ACHN (cell line): ENCODE measurements at regions not wholly inside any gene's neighbourhood (a gene's known extent, or its start where the extent isn't known, plus 50 kb on each side); places are given as distances from the start of the nearest gene placed in this dataset.
"Not testable (repeated sequence)": the region's sequence is repeated elsewhere in the genome, so short reads cannot be mapped to it uniquely, and the experiment has no call there.

Experiments
- DNase-seq: peaks from one replicate; pipeline ENCODE4 v3.0.0-alpha.2; 2015
- in situ Hi-C: cut with HindIII; loops from 2 replicates; pipeline ENCODE4 v1.10.0; 2017; ENCODE audit warnings: low sequenced_read_pairs, low pct_ligation_motif_present, low pct_unique_long_range_greater_than_20kb

DNA sequence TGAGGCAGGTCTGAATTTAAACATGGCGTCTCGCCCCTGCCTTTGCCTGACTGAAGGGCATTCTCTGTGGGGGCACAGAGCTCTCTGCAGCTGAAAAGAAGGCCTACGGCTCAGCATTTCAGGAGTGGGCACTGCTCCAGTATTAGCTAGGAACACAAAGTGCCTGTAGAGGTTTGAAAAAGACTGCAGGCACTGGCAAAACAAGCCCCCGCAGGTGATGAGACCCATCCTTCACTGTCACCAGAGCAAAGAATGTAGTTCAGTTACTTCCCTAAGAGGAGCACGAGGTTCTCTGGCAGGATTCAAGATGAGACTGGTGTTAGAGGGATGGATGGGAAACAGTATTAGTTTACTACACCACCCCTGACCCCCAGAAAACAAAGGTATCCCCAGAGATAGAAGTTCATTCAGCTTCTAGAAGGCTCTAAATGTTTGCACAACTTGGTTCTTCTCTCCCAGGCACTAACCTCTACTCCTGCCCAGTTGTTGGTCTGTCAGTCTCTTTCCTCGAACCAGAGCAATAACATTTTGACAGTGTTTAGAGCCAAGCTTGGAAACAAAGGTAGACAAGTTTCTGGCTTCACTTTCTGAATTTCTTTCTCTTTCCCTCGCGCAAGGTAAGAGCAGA is 101.9 kb upstream of the KCNE2 start:
- no peak for DNase-seq
- in situ Hi-C loops, result no loop called here

DNA sequence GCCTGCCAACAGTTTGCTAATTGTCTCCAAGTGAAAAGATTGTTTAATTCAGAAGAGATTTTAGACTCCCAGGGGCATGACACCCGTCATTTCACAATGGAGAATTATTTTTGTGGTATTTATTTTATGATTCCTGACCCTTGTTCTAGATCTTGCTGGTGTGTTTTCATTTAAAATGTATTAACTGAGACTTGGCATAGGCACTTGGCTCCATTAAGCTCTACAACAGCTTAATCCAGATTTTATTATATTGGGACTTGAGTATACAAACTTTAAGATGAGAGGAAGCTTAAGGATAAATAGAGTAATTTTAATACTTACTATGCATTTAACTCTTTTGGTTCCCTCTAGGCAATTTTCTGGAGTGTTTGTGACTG is 101.3 kb upstream of the KCNE2 start:
- in situ Hi-C loops, result no loop called here
- DNase-seq, result no peak

DNA sequence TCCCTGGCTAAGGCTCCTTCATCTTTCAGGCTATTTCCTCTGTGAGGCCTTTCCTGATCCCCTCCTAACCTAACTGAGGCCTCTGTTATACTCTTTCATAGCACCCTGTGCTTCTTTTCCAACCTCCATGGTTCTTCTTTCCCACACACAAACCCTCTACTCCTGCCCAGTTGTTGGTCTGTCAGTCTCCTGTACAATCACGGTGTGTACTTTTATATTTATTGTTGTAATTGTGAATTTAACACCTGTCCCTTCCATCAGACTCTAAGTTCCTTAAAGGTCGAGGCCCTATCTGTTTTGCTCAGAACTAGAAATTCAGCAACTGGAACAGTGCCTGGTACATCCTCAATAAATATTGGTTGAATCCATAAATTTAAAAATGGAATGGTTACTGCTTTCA is 100.2 kb upstream of the KCNE2 start:
- DNase-seq, result no peak
- in situ Hi-C loops, result no loop called here

DNA sequence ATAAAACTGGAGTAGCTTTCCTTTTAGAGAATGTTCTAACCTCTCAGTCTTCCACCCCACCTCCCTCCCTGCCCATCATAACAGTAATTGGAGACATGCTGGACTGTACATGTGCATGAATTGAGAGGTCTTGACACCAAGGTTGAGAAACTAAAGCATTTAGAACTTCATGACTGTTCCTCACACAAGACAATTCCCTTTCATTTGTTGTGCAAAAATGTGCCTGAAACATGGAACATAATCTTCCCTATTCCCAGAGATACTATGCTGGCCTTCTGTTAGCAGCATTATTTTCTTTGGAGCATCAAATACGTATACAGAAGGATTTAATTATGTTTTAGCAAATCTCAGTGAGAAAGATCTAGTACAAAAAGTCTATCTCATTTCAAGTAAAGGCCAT is 97.5 kb upstream of the KCNE2 start:
- in situ Hi-C loops, result no loop called here
- no peak for DNase-seq

DNA sequence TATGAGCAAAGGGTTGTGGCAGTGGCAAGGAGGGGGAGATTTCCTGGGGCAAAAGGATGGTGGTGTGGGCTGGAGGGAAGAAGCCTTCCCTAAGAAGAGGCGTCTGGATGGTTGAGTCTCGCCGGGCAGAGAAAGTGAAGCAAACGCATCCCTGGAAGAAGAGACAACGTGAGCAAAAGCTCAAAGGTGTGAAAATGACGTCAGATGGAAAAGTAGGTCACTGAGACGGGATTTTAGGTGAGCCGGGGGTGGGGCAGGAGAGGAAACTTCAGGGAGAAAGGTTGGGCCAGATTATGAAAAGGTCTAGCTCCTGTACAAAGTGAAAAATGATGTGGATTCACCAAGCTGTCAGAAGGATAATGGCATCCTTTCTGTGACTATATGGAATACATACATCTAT is 95.3 kb upstream of the KCNE2 start:
- no peak for DNase-seq
- in situ Hi-C loops, result no loop called here

DNA sequence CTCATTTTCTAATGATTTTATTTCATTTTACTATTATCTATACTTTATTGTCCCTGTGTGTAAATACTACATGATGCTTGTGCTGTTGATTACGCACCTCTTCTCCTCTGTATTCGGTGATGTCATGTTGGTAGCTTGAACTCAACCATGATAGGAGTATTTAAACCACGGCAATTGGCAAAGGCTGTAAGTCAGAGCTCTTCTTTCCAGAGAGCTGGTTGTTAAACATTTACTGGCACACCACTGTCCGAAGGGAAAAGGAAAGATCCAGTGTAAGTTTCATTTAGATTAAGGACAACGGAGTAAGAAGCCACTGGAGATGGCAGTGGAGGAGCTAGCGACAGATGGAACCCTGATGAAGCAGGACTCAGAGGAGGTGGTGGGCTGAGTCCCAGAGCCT is 93.4 kb upstream of the KCNE2 start:
- in situ Hi-C loops, result no loop called here
- peak; percentile 2 for DNase-seq

DNA sequence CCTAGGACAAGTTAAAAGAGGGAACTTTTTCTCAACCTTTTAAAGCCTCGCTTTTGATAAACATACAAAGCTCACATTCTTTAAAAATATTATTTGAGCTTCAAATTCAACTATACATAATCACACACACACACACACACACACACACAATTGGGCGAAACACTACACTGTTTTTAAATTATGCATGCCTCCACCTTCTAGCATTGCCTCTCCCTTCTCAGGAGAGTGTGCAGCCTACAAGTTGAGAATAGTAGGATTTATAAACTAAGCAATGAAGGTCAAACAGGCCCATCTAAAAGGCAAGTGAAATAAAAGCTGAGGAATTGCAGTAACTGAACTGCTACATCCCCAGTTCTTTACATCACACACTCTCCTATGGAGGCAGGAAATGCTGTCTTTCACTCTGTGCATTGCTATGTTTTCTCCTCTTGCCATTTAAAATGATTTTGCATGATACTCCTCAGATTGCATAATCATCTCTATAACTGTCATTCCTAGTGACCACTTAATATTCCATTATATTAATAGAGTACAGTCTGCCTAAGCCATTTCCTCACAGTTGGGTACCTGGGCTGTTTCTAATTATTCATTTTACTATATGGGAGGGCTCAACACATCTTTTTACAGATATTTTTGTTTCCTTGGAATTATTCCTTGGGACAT is 92.5 kb upstream of the KCNE2 start:
- in situ Hi-C loops, result no loop called here

DNA sequence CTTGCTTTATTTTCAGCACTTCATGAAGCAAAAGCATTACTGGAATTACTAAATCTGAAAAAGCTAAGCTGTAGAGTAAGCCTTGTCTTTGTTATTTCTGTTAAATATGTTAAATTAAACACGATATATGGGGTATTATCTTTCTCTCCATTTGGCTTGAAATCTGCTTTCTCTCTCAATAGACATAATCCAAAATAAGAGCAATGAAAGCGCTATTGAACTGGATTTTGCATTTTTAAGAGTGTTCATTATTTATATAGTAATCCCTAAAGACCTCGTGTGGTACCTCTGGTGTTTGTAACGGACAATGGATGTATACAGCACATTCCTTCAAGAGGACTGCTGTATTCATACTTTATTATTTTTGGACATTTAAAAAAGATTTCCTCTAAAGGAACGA is 91.5 kb upstream of the KCNE2 start:
- DNase-seq, result no peak
- in situ Hi-C loops, result no loop called here

More for the DNA sequence above, 92.5 kb upstream of the KCNE2 start:
- no peak for DNase-seq

DNA sequence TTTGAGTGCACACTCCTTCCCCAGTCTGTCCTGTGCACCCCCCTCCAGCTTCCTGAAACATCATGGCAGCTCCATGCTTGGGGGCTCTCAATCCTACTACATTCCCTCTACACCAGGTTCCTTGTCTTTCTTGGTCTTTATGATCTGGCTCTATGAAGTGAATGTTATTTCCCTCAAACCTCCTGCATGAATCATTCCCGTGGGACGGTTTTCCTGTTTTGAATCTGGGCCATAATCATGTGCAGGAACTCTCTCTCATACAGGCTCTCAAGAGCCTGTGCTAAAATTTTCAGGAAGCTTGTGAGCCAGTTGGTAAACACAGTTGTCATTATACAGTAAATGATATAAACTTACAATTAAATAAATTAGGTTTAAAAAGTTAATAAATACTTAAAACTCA is 89.8 kb upstream of the KCNE2 start:
- in situ Hi-C loops, result no loop called here
- DNase-seq, result no peak

DNA sequence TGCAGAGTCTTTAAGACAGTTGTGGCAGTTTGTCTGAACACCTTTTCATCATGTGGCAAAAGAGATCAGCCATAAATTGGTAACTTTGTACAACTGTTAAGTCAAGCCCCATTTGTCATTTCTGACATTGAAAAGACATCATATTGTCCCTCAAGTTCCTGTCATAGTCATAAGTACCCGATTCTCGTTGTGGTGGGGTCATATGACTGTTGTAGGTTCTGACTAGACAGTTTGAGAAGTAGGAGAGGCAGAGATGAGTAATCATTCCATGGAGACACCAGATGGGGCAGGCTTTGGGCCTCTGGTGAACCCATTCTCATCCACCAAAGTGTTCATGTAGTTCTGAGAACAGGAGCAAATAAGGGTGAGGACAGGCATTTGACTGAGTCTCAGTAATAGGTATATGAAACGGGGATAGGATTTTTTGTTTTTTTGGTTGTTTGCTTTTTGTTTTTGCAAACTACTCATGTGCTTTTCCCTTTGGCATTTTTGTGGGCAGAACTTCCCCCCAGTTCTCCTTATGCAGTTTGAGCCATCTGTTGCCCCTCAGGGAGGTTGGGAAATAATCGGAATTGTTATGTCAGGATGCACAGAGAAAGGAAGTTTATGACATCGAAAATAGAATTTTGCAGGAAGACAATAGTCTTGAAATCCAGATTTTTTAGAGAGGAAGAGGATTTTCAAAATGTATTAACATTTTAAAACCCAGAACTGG is 86.9 kb upstream of the KCNE2 start:
- DNase-seq, result no peak
- in situ Hi-C loops, result no loop called here

DNA sequence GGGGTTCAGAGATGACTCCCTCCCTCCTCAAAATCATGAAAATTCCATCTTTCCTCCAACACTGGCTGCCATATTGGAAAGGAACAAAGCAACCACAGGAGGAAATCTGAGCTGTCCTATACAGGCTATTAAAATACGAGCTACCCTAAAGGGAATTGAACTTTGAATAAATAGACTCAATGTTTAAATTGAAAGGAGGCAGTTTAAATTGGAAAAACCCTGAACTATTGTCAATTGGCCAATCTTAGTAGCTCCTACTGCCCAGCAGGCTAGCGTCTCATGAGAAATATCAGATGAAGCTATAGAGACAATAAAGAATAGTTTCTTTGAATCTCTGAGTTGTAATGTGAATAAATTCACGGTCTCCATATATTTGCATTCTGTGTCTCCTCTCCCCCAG is 85.4 kb upstream of the KCNE2 start:
- in situ Hi-C loops, result no loop called here
- DNase-seq, result no peak

DNA sequence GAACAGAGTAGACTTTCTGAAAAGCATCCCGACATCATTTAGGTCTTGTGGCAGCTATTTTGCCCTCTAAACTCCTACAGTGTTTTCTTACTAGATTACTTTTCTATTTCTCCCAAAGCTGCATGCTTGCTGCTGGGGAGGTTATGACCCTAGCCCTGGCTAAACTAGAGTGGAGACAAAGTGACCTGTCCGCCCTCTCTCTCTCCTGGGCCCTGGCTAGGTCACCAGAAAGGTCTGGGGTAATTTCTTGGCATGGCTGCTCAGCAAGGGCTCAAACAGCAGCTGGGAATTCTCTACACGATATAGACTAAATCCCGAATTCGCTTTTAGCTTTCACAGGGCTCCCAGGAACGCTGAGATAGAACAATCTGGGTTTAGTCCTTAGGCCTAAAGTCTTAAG is 84.5 kb upstream of the KCNE2 start:
- in situ Hi-C loops, result no loop called here
- no peak for DNase-seq

DNA sequence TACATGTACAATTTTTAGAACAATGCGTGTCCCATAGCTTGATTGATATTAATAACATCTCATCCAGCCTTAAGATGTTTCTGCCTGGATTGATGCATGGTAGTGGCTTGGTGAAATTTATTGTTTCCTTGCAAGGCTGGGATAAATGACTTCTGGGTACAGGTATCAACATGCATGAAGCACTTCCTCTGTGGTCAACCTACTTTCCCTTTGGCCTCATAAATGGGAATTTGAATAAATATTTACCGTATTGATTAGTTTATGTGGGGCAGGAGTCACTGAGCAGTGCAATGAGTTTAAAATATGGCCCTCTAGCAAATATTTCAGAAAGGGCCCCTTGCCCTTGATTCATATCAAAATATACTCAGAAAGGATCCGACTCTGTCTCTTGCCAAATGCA is 83.9 kb upstream of the KCNE2 start:
- DNase-seq, result no peak
- in situ Hi-C loops, result no loop called here

DNA sequence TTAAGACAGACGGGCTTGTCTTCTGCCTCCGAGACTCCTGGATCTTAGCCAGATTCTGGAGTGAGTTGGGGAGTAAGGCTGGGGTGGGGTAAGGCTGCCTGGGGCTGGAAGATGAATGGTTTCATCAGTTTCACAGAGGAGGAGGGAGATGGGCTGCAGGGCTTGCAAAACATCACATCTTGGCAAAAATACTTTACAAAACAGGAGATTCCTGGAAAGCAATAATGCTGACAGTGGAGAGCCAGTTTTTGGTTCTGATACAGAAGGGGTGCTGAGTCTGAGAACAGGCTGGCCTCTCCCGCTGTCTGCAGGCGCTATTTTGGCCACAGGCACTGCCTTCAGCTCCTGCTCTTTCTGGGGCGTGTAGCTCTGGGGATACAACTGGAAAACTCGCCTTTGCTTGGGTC is 83.4 kb upstream of the KCNE2 start:
- in situ Hi-C loops, result no loop called here
- DNase-seq, result no peak

DNA sequence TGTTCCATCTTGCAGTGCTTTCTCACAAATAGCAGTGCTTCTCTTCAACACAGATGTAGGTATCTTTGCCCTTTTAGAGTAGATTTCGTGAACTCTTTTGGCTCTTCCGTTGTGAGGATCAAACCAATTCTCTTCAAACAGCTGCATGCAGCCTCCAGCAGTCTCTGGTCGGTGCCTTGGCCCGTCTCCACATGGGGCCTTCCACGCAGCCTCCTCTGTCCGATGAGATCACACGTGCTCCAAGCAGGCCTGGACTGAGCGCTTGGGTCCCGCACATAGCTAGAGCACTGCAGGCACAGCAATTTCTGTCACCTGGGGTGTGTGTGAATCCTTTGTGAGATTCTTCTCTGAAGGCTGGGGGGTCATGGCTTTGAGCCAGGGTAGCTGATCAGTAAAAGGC is 82.8 kb upstream of the KCNE2 start:
- in situ Hi-C loops, result no loop called here
- DNase-seq, result no peak

DNA sequence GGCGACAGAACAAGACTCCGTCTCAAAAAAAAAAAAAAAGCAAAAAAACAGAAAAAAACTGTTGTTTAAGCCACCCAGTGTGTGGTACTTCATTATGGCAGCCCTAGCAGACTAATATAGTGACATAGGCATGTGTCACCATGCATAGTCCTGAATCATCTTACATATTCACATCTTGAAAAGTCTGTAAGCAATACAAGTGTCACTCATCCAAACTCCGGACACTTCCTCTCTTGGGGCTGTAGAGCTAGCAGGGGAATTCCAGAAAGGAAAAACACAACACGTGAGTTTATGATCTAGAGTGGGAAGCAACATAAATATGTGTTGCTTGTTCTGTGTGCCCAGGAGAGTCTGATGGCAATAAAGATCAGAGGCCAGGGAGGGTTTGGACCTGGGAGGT is 81.6 kb upstream of the KCNE2 start:
- DNase-seq, result no peak
- in situ Hi-C loops, result no loop called here

DNA sequence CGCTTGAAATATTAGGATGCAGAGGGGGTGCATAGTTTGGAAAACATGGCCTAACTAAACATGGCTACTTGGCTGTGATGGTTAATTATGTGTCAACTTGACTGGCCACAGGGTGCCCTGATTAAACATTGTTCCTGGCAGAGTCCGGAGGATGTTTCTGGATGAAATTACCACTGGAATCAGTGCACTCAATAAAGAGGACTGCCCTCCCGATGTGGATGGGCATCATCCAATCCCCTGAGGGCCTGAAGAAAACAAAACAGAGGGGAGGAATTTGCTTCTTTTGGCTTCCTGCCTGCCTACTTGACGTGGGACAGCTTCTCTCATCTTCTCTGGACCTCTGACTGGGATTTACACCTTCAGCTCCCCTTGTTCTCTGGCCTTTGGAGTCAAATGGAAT is 79.1 kb upstream of the KCNE2 start:
- in situ Hi-C loops, result no loop called here
- no peak for DNase-seq

DNA sequence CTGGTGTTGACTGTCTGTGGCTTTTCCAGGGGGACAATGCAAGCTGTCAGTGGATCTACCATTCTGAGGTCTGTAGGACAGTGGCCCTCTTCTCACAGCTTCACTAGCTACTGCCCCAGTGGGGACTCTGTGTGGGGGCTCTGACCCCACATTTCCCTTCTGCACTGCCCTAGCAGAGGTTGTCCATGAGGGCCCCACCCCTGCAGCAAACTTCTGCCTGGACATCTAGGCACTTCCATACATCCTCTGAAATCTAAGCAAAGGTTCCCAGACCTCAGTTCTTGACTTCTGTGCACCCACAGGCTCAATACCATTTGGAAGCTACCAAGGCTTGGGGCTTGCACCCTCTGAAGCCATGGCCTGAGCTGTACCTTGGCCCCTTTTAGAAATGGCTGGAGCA is 75.8 kb upstream of the KCNE2 start:
- in situ Hi-C loops, DNase-seq: not testable (repeated sequence)

DNA sequence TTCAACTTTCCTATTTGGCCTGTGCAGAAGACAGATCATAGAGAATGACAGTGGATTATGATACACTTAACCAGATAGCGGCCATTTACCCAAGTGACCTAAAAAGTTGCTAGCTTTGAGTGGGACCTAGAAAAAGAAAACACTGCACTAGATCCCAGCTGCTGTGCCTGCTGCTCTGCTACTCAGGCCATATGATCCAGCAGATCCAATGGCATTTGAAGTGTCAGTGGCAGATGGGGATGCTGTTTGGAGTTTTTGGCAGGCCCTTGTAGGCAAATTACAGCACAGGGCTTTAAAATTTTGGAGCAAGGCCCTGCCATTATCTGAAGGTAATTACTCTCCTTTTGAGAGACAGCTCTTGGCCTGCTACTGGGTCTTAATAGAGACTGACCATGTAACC is 74.0 kb upstream of the KCNE2 start:
- no peak for DNase-seq
- in situ Hi-C loops, result no loop called here

DNA sequence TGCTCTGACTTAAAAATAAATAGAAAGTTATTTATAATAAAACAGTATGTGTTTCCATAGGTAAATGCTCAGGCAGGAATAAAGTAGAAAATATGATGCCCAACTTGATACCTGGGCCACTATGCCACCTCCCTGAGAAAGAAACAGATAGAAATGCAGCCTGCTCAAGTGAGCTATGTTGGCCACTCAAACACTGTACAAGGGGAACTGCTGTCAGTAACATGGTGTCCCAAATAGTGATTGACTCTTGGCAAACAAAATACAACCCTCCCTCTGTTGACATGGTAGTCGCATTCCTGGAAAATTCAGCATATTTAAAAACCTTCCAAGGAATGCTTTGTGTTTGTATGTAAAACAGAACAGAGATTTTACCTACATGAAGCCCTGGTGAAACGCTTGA is 66.9 kb upstream of the KCNE2 start:
- no peak for DNase-seq
- in situ Hi-C loops, result no loop called here
